Activated naive CD8-positive, alpha-beta T cell (primary cell): ENCODE measurements at regions not wholly inside any gene's neighbourhood (a gene's known extent, or its start where the extent isn't known, plus 50 kb on each side); places are given as distances from the start of the nearest gene placed in this dataset.

Experiments used
- H3K27ac Mint-ChIP-seq: one replicate; pipeline ENCODE4 v1.8.0; 2021; ENCODE audit warnings: mixed read lengths
- H3K27me3 Mint-ChIP-seq: one replicate; pipeline ENCODE4 v1.8.0; 2021; ENCODE audit warnings: mixed read lengths
- H3K36me3 Mint-ChIP-seq: one replicate; pipeline ENCODE4 v1.8.0; 2021; ENCODE audit warnings: mixed read lengths
- H3K4me1 Mint-ChIP-seq: one replicate; pipeline ENCODE4 v1.8.0; 2021; ENCODE audit warnings: low read depth, mixed read lengths
- H3K4me3 Mint-ChIP-seq: one replicate; pipeline ENCODE4 v1.8.0; 2021; ENCODE audit warnings: mild to moderate bottlenecking, mixed read lengths
- H3K9me3 Mint-ChIP-seq: one replicate; pipeline ENCODE4 v1.8.0; 2021; ENCODE audit warnings: low read depth, mixed read lengths

GRCh38 chr1:199279067-199279466 is 640.2 kb downstream of the PTPRC start:
- Mint-ChIP-seq H3K27me3 (no peaks in the 10 kb centered on the region), H3K36me3 (no peaks in the 10 kb centered on the region), H3K4me1 (peaks cover 2% of the 10 kb centered on the region), H3K27ac (no peak overlapping the region), H3K4me3 (no peak overlapping the region), H3K9me3 (no peaks in the 10 kb centered on the region)

DNA sequence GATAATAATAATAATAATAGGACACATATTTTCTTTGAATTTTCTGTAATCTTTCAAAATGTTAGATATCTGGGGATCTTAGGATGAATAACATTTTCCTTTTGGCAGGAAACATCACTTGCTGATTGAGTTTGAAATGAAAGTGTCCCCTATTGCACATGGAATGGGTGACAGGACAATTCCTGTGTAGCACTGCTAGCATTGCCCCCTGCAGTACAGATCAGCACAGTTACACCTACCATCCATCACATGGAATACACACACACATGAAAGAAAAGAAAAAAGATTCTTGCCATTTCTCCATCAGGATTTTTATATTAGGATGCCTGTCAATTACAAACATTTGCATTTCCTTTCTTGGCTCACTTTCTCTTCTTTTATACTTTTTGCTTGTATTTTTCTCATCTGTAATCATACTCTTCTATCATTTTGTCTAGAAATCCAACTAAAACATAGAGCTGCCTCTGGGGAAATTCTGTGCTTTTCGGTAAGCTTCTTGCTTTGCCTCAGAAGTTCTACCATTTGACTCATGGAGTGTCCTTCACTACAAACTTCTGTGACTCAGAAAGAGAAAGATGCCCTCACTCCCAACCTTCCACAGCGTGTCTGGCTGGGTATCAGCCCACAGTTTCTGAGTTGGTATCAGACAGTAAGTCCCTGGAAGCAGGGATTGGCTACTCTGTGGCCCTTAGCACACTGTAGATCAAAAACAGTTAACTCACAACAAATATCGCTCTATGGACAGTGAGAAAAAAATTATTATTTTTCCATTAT is 641.2 kb downstream of the PTPRC start:
- no peaks in the 10 kb centered on the region for H3K36me3 Mint-ChIP-seq
- no peaks in the 10 kb centered on the region for H3K9me3 Mint-ChIP-seq
- no peaks in the 10 kb centered on the region for H3K27me3 Mint-ChIP-seq
- no peaks in the 10 kb centered on the region for H3K4me1 Mint-ChIP-seq
- H3K27ac Mint-ChIP-seq: no peak overlapping the region
- no peak overlapping the region for H3K4me3 Mint-ChIP-seq

DNA sequence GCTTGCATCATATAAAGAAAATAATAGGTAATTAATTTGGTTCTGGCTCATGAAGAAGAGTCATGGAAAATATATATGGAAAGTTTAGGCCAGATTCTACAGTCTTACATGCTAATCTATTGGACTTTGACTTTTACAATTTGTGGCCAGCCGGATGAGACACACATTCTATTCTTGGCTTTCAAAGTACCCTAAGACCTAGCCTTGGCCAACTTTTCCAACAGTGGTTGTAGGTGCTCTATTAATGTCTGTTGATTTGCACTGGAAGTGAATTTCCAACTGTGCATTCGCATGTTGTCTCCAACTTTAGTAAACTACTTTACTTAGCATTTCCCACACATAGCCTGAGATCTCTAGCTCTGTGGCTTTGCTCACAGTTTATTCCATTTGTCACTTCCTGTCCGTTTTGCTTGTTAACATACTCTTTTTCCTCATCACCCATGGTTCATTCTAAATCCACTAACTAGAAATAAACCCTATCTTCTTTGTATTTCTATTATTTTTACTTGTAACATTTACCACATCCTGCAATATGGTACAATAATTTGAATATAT is 644.0 kb downstream of the PTPRC start:
- Mint-ChIP-seq H3K36me3 (no peaks in the 10 kb centered on the region), H3K4me1 (peaks cover 5% of the 10 kb centered on the region), H3K27me3 (no peaks in the 10 kb centered on the region), H3K27ac (no peak overlapping the region), H3K4me3 (no peak overlapping the region), H3K9me3 (no peaks in the 10 kb centered on the region)

GRCh38 chr1:199283794-199284193 is 645.0 kb downstream of the PTPRC start:
- peaks cover 5% of the 10 kb centered on the region for H3K4me1 Mint-ChIP-seq
- no peaks in the 10 kb centered on the region for H3K36me3 Mint-ChIP-seq
- H3K27ac Mint-ChIP-seq: no peak overlapping the region
- no peaks in the 10 kb centered on the region for H3K27me3 Mint-ChIP-seq
- no peak overlapping the region for H3K4me3 Mint-ChIP-seq
- H3K9me3 Mint-ChIP-seq: no peaks in the 10 kb centered on the region

DNA sequence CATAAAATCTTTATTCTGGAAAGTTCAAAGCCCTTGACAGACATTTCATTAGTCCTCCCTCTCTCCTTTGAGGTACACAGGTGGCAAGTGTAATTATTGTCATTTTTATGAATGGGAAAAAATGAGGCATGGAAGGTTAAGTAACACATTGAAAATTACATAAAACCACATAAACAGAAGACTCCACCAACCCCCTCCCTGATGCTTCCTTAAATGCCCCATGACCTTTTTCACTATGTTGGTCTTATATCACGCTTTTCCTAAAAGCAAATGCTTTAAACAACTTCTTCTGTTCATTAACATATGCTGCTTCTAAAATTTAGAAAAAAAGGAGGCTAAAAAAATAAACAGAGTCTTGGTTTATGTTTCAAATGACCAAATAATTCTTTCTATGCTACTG is 648.4 kb downstream of the PTPRC start:
- peaks cover 5% of the 10 kb centered on the region for H3K4me1 Mint-ChIP-seq
- H3K4me3 Mint-ChIP-seq: no peak overlapping the region
- H3K9me3 Mint-ChIP-seq: no peaks in the 10 kb centered on the region
- no peaks in the 10 kb centered on the region for H3K36me3 Mint-ChIP-seq
- no peak overlapping the region for H3K27ac Mint-ChIP-seq
- peaks cover 1% of the 10 kb centered on the region for H3K27me3 Mint-ChIP-seq

DNA sequence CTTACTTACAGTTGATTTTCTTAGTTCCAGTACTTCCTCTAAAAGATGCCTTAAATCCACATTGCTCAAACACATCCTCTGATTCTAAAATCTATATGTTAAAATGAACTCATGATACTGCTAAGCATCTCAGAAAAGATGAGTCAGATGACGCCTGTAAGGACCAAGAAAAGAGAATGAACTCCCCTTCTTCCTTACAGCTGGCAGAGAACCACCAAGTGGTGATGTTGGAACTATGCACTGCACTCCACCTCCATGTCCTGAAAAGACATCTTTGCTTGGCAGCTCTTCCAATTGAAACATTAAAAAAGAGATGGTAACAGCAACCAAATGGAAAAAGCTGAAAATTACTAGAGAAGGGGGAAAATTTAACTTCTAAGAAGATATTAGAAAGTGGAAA is 648.8 kb downstream of the PTPRC start:
- H3K36me3 Mint-ChIP-seq: no peaks in the 10 kb centered on the region
- no peaks in the 10 kb centered on the region for H3K9me3 Mint-ChIP-seq
- no peak overlapping the region for H3K4me3 Mint-ChIP-seq
- peak overlapping the region; percentile 43 for H3K27ac Mint-ChIP-seq
- peaks cover 5% of the 10 kb centered on the region for H3K4me1 Mint-ChIP-seq
- peaks cover 1% of the 10 kb centered on the region for H3K27me3 Mint-ChIP-seq

DNA sequence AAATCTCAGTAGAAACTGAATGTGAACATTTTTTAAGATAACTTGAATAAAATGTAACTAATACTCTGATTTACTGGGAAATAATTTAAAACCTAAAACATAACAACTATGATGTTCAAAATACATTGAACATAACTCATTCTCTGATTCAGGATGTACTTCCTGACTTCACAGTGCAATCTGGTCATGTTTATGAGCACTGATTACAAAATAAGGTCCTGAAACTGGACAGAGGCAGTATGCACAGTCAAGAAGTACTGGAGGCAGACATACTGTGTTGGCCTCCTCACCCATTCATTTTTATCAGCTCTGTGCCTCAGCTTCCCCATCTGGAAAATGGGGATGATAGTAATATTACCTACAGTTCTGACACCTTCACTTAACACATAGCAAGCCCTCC is 651.3 kb downstream of the PTPRC start:
- no peak overlapping the region for H3K4me3 Mint-ChIP-seq
- H3K27me3 Mint-ChIP-seq: peaks cover 3% of the 10 kb centered on the region
- no peaks in the 10 kb centered on the region for H3K9me3 Mint-ChIP-seq
- peaks cover 5% of the 10 kb centered on the region for H3K4me1 Mint-ChIP-seq
- H3K27ac Mint-ChIP-seq: no peak overlapping the region
- no peaks in the 10 kb centered on the region for H3K36me3 Mint-ChIP-seq

DNA sequence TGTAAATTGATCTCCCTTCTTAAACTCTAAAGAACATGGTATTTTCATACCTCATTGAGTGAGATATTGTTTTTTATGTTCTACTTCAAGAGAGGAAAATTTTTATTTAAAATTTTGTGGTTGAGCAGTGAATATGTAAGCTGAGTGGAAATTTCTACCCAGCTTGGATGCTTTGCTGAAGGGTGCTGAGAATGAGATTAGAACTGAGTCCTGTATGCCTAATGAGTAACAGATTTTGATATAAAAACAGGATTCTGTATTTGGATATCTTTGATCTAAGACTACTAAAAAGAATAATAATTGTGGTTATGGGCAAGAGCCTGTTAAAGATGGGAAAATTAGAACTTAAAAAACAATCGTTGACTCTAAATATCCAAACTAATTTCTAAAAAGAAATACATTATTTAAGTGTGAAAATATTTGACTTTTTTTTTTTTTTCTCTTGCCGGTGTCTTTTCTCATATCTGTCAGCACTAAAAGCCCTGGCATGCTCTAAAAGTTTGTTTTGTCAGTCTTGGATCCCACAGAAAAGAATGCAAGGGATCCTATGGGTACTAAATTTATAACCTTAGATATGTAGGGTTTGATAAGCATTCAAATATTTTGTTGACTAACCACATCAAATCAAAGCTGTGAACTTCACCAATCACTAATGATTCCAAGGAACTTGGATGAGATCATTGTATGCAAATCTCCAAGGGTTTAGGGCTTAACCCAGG is 652.3 kb downstream of the PTPRC start:
- Mint-ChIP-seq H3K27me3 (peaks cover 3% of the 10 kb centered on the region), H3K4me3 (no peak overlapping the region), H3K27ac (no peak overlapping the region), H3K9me3 (no peaks in the 10 kb centered on the region), H3K36me3 (no peaks in the 10 kb centered on the region), H3K4me1 (peaks cover 5% of the 10 kb centered on the region)

- no peaks in the 10 kb centered on the region for H3K36me3 Mint-ChIP-seq
- no peak overlapping the region for H3K4me3 Mint-ChIP-seq
- H3K9me3 Mint-ChIP-seq: no peaks in the 10 kb centered on the region
- H3K4me1 Mint-ChIP-seq: no peaks in the 10 kb centered on the region
- H3K27ac Mint-ChIP-seq: no peak overlapping the region
- H3K27me3 Mint-ChIP-seq: peaks cover 3% of the 10 kb centered on the region
Observed at GRCh38 chr1:199292896-199293295, 654.1 kb downstream of the PTPRC start.

GRCh38 chr1:199295107-199295506 is 656.3 kb downstream of the PTPRC start:
- Mint-ChIP-seq H3K9me3 (no peaks in the 10 kb centered on the region), H3K27me3 (peaks cover 3% of the 10 kb centered on the region), H3K27ac (no peak overlapping the region), H3K36me3 (no peaks in the 10 kb centered on the region), H3K4me1 (no peaks in the 10 kb centered on the region), H3K4me3 (no peak overlapping the region)

- Mint-ChIP-seq H3K27me3 (peaks cover 2% of the 10 kb centered on the region), H3K36me3 (no peaks in the 10 kb centered on the region), H3K4me3 (no peak overlapping the region), H3K4me1 (peaks cover 6% of the 10 kb centered on the region), H3K27ac (no peak overlapping the region), H3K9me3 (no peaks in the 10 kb centered on the region)
Observed at GRCh38 chr1:199297174-199297573, 658.3 kb downstream of the PTPRC start.

DNA sequence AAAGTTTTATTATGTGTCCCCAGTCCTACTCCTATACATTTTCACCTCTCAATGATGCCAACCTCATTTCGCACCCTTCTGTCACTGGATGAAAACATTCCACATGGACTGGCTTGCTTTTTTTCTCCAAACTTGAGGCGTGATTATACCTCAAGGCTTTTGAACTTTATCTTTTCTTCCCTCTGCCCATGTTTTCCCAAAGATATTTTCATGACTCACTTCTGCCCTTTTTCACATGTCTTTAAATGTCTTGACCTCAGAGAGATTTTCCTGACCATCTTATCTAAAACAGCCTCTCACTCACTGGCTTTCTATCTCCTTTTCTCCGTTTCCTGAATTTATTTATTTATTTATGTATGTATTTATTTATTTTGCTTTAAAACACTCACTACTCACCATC is 659.0 kb downstream of the PTPRC start:
- no peaks in the 10 kb centered on the region for H3K9me3 Mint-ChIP-seq
- H3K36me3 Mint-ChIP-seq: no peaks in the 10 kb centered on the region
- no peak overlapping the region for H3K27ac Mint-ChIP-seq
- H3K27me3 Mint-ChIP-seq: peaks cover 2% of the 10 kb centered on the region
- peaks cover 11% of the 10 kb centered on the region for H3K4me1 Mint-ChIP-seq
- H3K4me3 Mint-ChIP-seq: no peak overlapping the region

DNA sequence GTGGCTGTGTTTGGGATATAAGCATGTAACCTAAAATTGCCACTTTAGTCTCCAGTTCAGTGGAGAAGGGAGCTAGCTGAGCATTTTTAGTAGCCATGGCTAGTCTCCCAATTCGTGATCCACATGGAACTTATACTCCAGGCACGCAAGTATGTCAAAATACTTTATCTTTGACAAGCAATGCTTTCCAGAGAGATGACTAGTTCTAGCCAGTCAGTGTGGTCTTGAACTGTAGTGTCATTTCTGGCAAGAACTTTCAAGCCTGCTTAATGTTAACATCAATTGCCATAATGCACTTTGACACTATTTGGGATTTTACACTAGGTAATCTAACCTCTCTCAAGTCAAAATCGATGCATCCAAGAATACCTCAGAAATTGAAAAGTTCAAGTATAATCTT is 660.0 kb downstream of the PTPRC start:
- Mint-ChIP-seq H3K36me3 (no peaks in the 10 kb centered on the region), H3K4me3 (no peak overlapping the region), H3K27ac (no peak overlapping the region), H3K9me3 (no peaks in the 10 kb centered on the region), H3K27me3 (peaks cover 2% of the 10 kb centered on the region), H3K4me1 (peaks cover 11% of the 10 kb centered on the region)

DNA sequence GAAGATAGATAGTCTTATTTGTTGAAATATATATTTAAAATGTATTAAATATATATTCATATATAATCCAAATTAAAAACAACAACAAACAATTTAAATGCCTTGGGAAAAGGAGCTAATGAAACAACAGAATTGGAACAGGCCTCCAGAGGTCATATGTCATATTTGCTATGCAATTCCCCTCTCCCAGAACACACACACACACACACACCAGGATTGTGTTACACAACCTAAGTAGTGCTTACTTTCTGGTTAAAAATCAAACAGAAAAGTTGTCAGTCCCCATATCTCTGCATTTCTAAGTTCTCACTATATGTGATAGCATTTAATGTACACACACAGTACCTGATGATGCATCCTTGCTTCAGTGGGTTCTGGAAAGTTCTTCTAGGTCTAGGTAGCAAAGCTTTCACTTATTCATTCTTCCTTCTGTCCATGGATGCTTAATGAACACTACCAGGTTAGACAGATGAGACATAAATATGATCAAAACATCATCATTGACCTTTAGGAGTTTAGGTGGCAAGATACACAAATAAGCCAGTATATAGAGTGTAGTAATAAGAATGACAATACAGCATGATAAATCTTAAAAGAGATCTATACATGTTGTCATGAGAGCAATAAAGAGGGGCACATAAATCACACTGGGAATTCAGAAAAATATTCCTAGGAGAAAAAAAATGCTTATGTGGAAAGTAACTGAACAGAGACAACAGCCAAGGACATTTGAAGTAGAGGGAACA is 662.8 kb downstream of the PTPRC start:
- Mint-ChIP-seq H3K36me3 (no peaks in the 10 kb centered on the region), H3K4me3 (no peak overlapping the region), H3K27me3 (peaks cover 1% of the 10 kb centered on the region), H3K4me1 (peaks cover 11% of the 10 kb centered on the region), H3K27ac (peak overlapping the region; percentile 61), H3K9me3 (no peaks in the 10 kb centered on the region)

DNA sequence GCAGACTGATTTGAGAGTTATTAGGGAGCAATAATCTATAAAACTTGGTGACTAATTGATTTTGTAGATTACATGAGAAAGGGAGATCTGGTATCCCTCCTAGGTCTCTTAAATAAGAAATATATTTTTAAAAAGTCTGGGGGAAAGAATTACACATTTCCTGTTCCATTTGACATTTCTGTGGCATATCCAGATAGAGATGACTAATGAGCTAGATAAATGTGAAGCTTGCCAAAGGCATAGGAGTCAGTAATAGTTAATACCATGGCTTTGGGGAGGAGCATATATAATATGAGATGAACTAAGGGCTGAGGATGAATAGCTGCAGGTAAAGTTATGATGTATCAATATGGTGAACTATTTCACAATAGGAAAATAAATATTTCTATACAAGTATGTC is 663.7 kb downstream of the PTPRC start:
- peaks cover 1% of the 10 kb centered on the region for H3K27me3 Mint-ChIP-seq
- no peak overlapping the region for H3K27ac Mint-ChIP-seq
- no peaks in the 10 kb centered on the region for H3K9me3 Mint-ChIP-seq
- no peak overlapping the region for H3K4me3 Mint-ChIP-seq
- H3K36me3 Mint-ChIP-seq: no peaks in the 10 kb centered on the region
- H3K4me1 Mint-ChIP-seq: peaks cover 11% of the 10 kb centered on the region
